Effector CD8-positive, alpha-beta T cell (primary cell): ENCODE measurements at regions not wholly inside any gene's neighbourhood (a gene's known extent, or its start where the extent isn't known, plus 50 kb on each side); places are given as distances from the start of the nearest gene placed in this dataset.

ENCODE experiments used
- DNase-seq: peaks from one replicate; lab custom pipeline; 2025; lab: John Stamatoyannopoulos, UW

- DNase-seq = no peak
These were observed 178.7 kb downstream of the CEMIP2 start for GRCh38 chr9:71589612-71590011.

GRCh38 chr9:71587576-71588362, 180.5 kb downstream of the CEMIP2 start:
- no peak for DNase-seq

- no peak for DNase-seq
These were observed 184.5 kb downstream of the CEMIP2 start for GRCh38 chr9:71583792-71584191.

- DNase-seq = no peak
These were observed 186.0 kb downstream of the CEMIP2 start for GRCh38 chr9:71582347-71582746.

- DNase-seq = no peak
These were observed 187.2 kb downstream of the CEMIP2 start for GRCh38 chr9:71581101-71581500.

- no peak for DNase-seq
These were observed 197.1 kb downstream of the CEMIP2 start for GRCh38 chr9:71571186-71571585.

- DNase-seq = no peak
These were observed 200.4 kb downstream of the CEMIP2 start for GRCh38 chr9:71567890-71568289.

GRCh38 chr9:71562140-71562539, 206.2 kb downstream of the CEMIP2 start:
- no peak for DNase-seq

- DNase-seq = no peak
These were observed 211.0 kb downstream of the CEMIP2 start for GRCh38 chr9:71557310-71557709.

GRCh38 chr9:71552480-71552879, 215.8 kb downstream of the CEMIP2 start:
- DNase-seq = no peak

- DNase-seq = no peak
These were observed 219.3 kb downstream of the CEMIP2 start for GRCh38 chr9:71549023-71549422.

GRCh38 chr9:71544464-71544863, 223.8 kb downstream of the CEMIP2 start:
- no peak for DNase-seq

GRCh38 chr9:71541436-71541835, 226.9 kb downstream of the CEMIP2 start:
- no peak for DNase-seq

- DNase-seq = no peak
These were observed 243.2 kb downstream of the CEMIP2 start for GRCh38 chr9:71524996-71525580.

- DNase-seq = no peak
These were observed 243.8 kb downstream of the CEMIP2 start for GRCh38 chr9:71524516-71524915.

GRCh38 chr9:71521132-71521531, 247.2 kb downstream of the CEMIP2 start:
- DNase-seq = no peak

GRCh38 chr9:71519098-71519696, 249.1 kb downstream of the CEMIP2 start:
- no peak for DNase-seq

GRCh38 chr9:71518045-71518827, 250.1 kb downstream of the CEMIP2 start:
- no peak for DNase-seq

GRCh38 chr9:71515626-71516025, 252.7 kb downstream of the CEMIP2 start:
- no peak for DNase-seq

- DNase-seq = no peak
These were observed 253.2 kb downstream of the CEMIP2 start for GRCh38 chr9:71515107-71515506.

- DNase-seq = no peak
These were observed 253.9 kb downstream of the CEMIP2 start for GRCh38 chr9:71514344-71514975.

GRCh38 chr9:71509054-71509453, 259.3 kb downstream of the CEMIP2 start:
- DNase-seq = no peak
